OCI-LY3 (cell line): ENCODE measurements at regions not wholly inside any gene's neighbourhood (a gene's known extent, or its start where the extent isn't known, plus 50 kb on each side); places are given as distances from the start of the nearest gene placed in this dataset.

Experiments
- H2AFZ ChIP-seq: fragments of 200-600, 300-600 bp; shearing (Covaris generic); 2 replicates; pipeline ENCODE4 v1.6.0; 2014; ENCODE audit warnings: antibody characterized with exemption, low read depth, low read length
- H3K27ac ChIP-seq: fragments of 200-600, 300-600 bp; sonication (generic); 2 replicates; pipeline ENCODE4 v1.5.1; 2014; ENCODE audit warnings: mild to moderate bottlenecking, low read length, moderate library complexity, mixed read lengths
- H3K27me3 ChIP-seq: fragments of 200-600, 300-600 bp; sonication (generic); 2 replicates; pipeline ENCODE4 v1.6.1; 2014; ENCODE audit warnings: low read depth, low read length, mixed read lengths
- H3K36me3 ChIP-seq: fragments of 200-600, 300-600 bp; sonication (generic); replicated peaks from 2 replicates; pipeline ENCODE3; 2014; ENCODE audit warnings: low read depth, low read length, mixed read lengths
- H3K4me1 ChIP-seq: fragments of 300-600, 200-600 bp; sonication (generic); 2 replicates; pipeline ENCODE4 v1.6.1; 2014; ENCODE audit warnings: low read length, mixed read lengths
- H3K4me2 ChIP-seq: fragments of 200-600, 300-600 bp; sonication (generic); 2 replicates; pipeline ENCODE4 v1.6.1; 2014; ENCODE audit warnings: low read length, mixed read lengths
- H3K4me3 ChIP-seq: fragments of 300-600, 200-600 bp; sonication (generic); 2 replicates; pipeline ENCODE4 v1.5.1; 2014; ENCODE audit warnings: antibody characterized with exemption, mild to moderate bottlenecking, low read length, moderate library complexity
- H3K79me2 ChIP-seq: fragments of 300-600, 200-600 bp; shearing (Covaris generic); 2 replicates; pipeline ENCODE4 v1.6.1; 2014; ENCODE audit warnings: mild to moderate bottlenecking, low read length, mixed read lengths
- H3K9ac ChIP-seq: fragments of 300-600, 200-600 bp; shearing (Covaris generic); 2 replicates; pipeline ENCODE4 v1.6.0; 2014; ENCODE audit warnings: mild to moderate bottlenecking, low read length, moderate library complexity
- H3K9me3 ChIP-seq: fragments of 200-600, 300-600 bp; shearing (Covaris generic); 2 replicates; pipeline ENCODE4 v1.6.1; 2014; ENCODE audit warnings: low read length, mixed read lengths; ENCODE audit not compliant: insufficient read depth
- H4K20me1 ChIP-seq: fragments of 200-600, 300-600 bp; sonication (generic); 2 replicates; pipeline ENCODE4 v1.6.1; 2016; ENCODE audit warnings: low read length, mixed read lengths; ENCODE audit not compliant: insufficient read depth
- CTCF ChIP-seq: fragments of 200-600, 300-600 bp; sonication (generic); IDR thresholded peaks from 2 replicates; pipeline ENCODE4 v1.5.1; 2014; ENCODE audit warnings: antibody characterized with exemption, low read length, low read depth
- EZH2phosphoT487 ChIP-seq: fragments of 200-600 bp; shearing (Covaris generic); IDR thresholded peaks from 2 replicates; pipeline ENCODE4 v1.6.1; 2018; ENCODE audit warnings: antibody characterized with exemption, mixed run types, low read depth

GRCh38 chr6:11442495-11442894 is 95.1 kb upstream of the TMEM170B start:
- Histone ChIP-seq H3K4me1 (peaks cover 14% of the 10 kb centered on the region), H3K27me3 (no peaks in the 10 kb centered on the region), H2AFZ (no peak overlapping the region), H3K9me3 (peaks cover 18% of the 10 kb centered on the region), H3K36me3 (peaks cover 22% of the 10 kb centered on the region), H3K27ac (no peak overlapping the region), H3K4me2 (no peak overlapping the region), H3K9ac (no peak overlapping the region), H3K79me2 (no peaks in the 10 kb centered on the region), H4K20me1 (no peaks in the 10 kb centered on the region), H3K4me3 (no peak overlapping the region)
- TF ChIP-seq EZH2phosphoT487: no peak
- no peak for TF ChIP-seq CTCF

GRCh38 chr6:11439876-11440275 is 97.7 kb upstream of the TMEM170B start:
- H3K27me3 ChIP-seq: no peaks in the 10 kb centered on the region
- H3K79me2 ChIP-seq: no peaks in the 10 kb centered on the region
- no peak overlapping the region for H3K27ac ChIP-seq
- no peak overlapping the region for H3K4me2 ChIP-seq
- no peak overlapping the region for H3K9ac ChIP-seq
- H3K4me3 ChIP-seq: no peak overlapping the region
- H4K20me1 ChIP-seq: no peaks in the 10 kb centered on the region
- H3K9me3 ChIP-seq: 0 out of 2 replicates have a peak, but pooled peaks cover under 1% of the 10 kb centered on the region
- H2AFZ ChIP-seq: no peak overlapping the region
- TF ChIP-seq CTCF (no peak), EZH2phosphoT487 (no peak)
- peaks cover 7% of the 10 kb centered on the region for H3K4me1 ChIP-seq
- peaks cover 4% of the 10 kb centered on the region for H3K36me3 ChIP-seq

- no peak overlapping the region for H3K9ac ChIP-seq
- no peak overlapping the region for H3K27ac ChIP-seq
- H3K36me3 ChIP-seq: no peaks in the 10 kb centered on the region
- H3K79me2 ChIP-seq: no peaks in the 10 kb centered on the region
- H3K27me3 ChIP-seq: no peaks in the 10 kb centered on the region
- TF ChIP-seq CTCF: no peak
- TF ChIP-seq EZH2phosphoT487: no peak
- H3K4me2 ChIP-seq: no peak overlapping the region
- no peaks in the 10 kb centered on the region for H4K20me1 ChIP-seq
- no peak overlapping the region for H3K4me3 ChIP-seq
- H3K9me3 ChIP-seq: no peaks in the 10 kb centered on the region
- H3K4me1 ChIP-seq: no peaks in the 10 kb centered on the region
- no peak overlapping the region for H2AFZ ChIP-seq
Measured at GRCh38 chr6:11439017-11439420, 98.5 kb upstream of the TMEM170B start.

- Histone ChIP-seq H3K9ac (no peak overlapping the region), H3K27me3 (no peaks in the 10 kb centered on the region), H3K79me2 (no peaks in the 10 kb centered on the region), H3K4me2 (no peak overlapping the region), H3K4me1 (peaks cover 5% of the 10 kb centered on the region), H2AFZ (no peak overlapping the region), H3K4me3 (no peak overlapping the region), H3K27ac (no peak overlapping the region), H4K20me1 (no peaks in the 10 kb centered on the region), H3K36me3 (no peaks in the 10 kb centered on the region), H3K9me3 (no peaks in the 10 kb centered on the region)
- no peak for TF ChIP-seq EZH2phosphoT487
- TF ChIP-seq CTCF: no peak
Measured at GRCh38 chr6:11437824-11438459, 99.6 kb upstream of the TMEM170B start.
